Heart right ventricle (tissue), 16 donors: ENCODE measurements at regions not wholly inside any gene's neighbourhood (a gene's known extent, or its start where the extent isn't known, plus 50 kb on each side); places are given as distances from the start of the nearest gene placed in this dataset.
"Not testable (repeated sequence)": the region's sequence is repeated elsewhere in the genome, so short reads cannot be mapped to it uniquely, and the experiment has no call there.

Experiments
- ATAC-seq, 8 donors: fragments of 200-7000 bp; cut with Tn5 transposase; one replicate each; pipeline ENCODE4 v1.9.1; 2020; ENCODE audit warnings: mild to moderate bottlenecking in 8 of 8, moderate library complexity in 8 of 8, moderate number of reproducible peaks in 1 of 8
- DNase-seq, 2 donors: peaks; one replicate each; pipeline ENCODE4 v3.0.0-alpha.2; 2020
- H3K27ac ChIP-seq, 10 donors: fragments of 200-600 bp; sonication (generic) in 2 of 10; one replicate each; pipeline versions ENCODE4 v1.5.0 to v1.8.0; 2020 to 2022; ENCODE audit warnings: mild to moderate bottlenecking in 3 of 10
- H3K27me3 ChIP-seq, 7 donors: fragments of 200-600 bp; one replicate each; pipeline ENCODE4 v1.8.0; 2021 to 2022; ENCODE audit warnings: mild to moderate bottlenecking in 2 of 7
- H3K36me3 ChIP-seq, 9 donors: fragments of 200-600 bp; sonication (generic) in 1 of 9; one replicate each; pipeline versions ENCODE4 v1.5.0 to v1.8.0; 2020 to 2022; ENCODE audit warnings: mild to moderate bottlenecking in 2 of 9
- H3K4me1 ChIP-seq, 9 donors: fragments of 200-600 bp; sonication (generic) in 1 of 9; one replicate each; pipeline versions ENCODE4 v1.5.0 to v1.8.0; 2020 to 2022; ENCODE audit warnings: mild to moderate bottlenecking in 4 of 9
- H3K4me3 ChIP-seq, 10 donors: fragments of 200-600 bp; sonication (generic) in 2 of 10; one replicate each; pipeline versions ENCODE4 v1.5.0 to v1.8.0; 2020 to 2022; ENCODE audit warnings: mild to moderate bottlenecking in 7 of 10, moderate library complexity in 2 of 10
- H3K9me3 ChIP-seq, 11 donors: fragments of 200-600 bp in 10 of 11; sonication (generic) in 2 of 11; one replicate each; pipeline versions ENCODE4 v1.5.0 to v1.8.0; 2013 to 2022; ENCODE audit warnings: mild to moderate bottlenecking in 2 of 11, control low read depth in 1 of 11, moderate library complexity in 1 of 11
- CTCF ChIP-seq, 9 donors: fragments of 200-600 bp; sonication (generic) in 2 of 9; IDR thresholded peaks; one replicate each; pipeline versions ENCODE4 v1.5.0 to v1.8.0; 2021 to 2022; ENCODE audit warnings: antibody characterized with exemption in 9 of 9, mild to moderate bottlenecking in 5 of 9, moderate library complexity in 1 of 9
- WGBS, 2 donors: extraction: QIAGEN DNeasy Blood & Tissue Kit; methylation state at CpG; one replicate each; pipeline ENCODE4 v1.1.7; 2013; ENCODE audit warnings: inconsistent platforms in 1 of 2; 5-methylcytosine and 5-hydroxymethylcytosine counted together
- intact Hi-C, 10 donors: fragments of 100-400 bp; cut with DNase I; formaldehyde crosslinking; loops; one replicate each; pipeline versions ENCODE4 v1.11.1 to v1.14.2; 2022
- donor health status: Arrhythmogenic right ventricular cardiomyopathy.
- donor health status: ischemic (EF 13 %, LVEDD 7.1; RV severe dilation, severe dysfunction).
- donor health status: healthy with polysubstance abuse.
- donor health status: DM: no; HTN: yes; CAD: no.
- donor health status: DM: no; HTN: no; CAD: no.
- donor health status: ischemic (EF 25% LVEDD 6.9; RV normal size, moderate dysfunction).
- donor health status: ischemic (EF 25% LVEDD 5.7; RV mildly dilated, moderate dysfunction).
- donor health status: healthy.
- donor health status: DM: yes; HTN: yes; CAD: no.
- donor health status: Ischemic cardiomyopathy.
- donor health status: ischemic (EF 35%, LVEDD 5.7; RV mildly dilated, moderate dysfunction).
- donor health status: nonischemic (EF 11% LVEDD 7.7; RV severe dilation, severe dysfunction).
- donor health status: DM: yes; HTN: yes; CAD: no.
- donor health status: PGD.
- donor health status: ischemic (EF 29% LVEDD 5.4; RV normal size, mild dysfunction).
- donor health status: nonischemic (EF 23%, LVEDD 6.1; RV moderate dilation, normal function).

DNA sequence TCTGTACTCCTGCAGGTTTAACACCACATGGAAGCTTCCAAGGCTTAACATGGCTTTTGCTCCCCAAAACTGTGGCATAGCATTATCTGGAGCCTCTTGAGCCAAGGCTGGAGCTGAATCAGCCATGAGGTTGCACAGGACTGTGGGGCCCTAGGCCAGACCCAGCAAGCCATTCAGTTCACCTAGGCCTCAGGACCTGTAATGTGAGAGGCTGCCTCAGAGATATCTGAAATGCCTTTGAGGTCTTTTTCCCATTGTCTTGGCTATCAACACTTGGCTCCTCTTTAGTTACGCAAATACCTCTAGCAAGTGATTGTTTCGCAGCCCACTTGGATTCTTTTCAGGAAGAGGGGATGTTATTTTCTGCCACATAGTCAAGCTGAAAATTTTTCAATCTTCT is 72.0 kb downstream of the VPREB1 start:
- no peak for ATAC-seq
- no peak for DNase-seq
- 98 to 100% methylated on average over 2 of the region's 2 CpGs for WGBS, 2 donors
- intact Hi-C loops, result no loop called here
- Histone ChIP-seq H3K9me3 (no peaks in the 10 kb centered on the region), H3K27me3 (no peaks in the 10 kb centered on the region), H3K4me3 (no peak overlapping the region), H3K27ac (no peak overlapping the region), H3K4me1 (no peaks in the 10 kb centered on the region), H3K36me3 (peaks cover 0 to 69% (median 15%) of the 10 kb centered on the region in 9 donors)
- no peak for TF ChIP-seq CTCF (IDR thresholded peaks at IDR 0.05)

- Histone ChIP-seq H3K4me1 (no peaks in the 10 kb centered on the region), H3K9me3 (no peaks in the 10 kb centered on the region), H3K27ac (no peak overlapping the region), H3K27me3 (no peaks in the 10 kb centered on the region), H3K4me3 (no peak overlapping the region), H3K36me3 (peaks cover 0 to 70% (median 15%) of the 10 kb centered on the region in 9 donors)
- DNase-seq, result no peak
- no peak for TF ChIP-seq CTCF (IDR thresholded peaks at IDR 0.05)
- WGBS, 2 donors, result 94 to 97% methylated on average over 8 of the region's 8 CpGs
- intact Hi-C loops, result no loop called here
- no peak for ATAC-seq
Measured at GRCh38 chr22:22318723-22319465, 74.3 kb downstream of the VPREB1 start.

DNA sequence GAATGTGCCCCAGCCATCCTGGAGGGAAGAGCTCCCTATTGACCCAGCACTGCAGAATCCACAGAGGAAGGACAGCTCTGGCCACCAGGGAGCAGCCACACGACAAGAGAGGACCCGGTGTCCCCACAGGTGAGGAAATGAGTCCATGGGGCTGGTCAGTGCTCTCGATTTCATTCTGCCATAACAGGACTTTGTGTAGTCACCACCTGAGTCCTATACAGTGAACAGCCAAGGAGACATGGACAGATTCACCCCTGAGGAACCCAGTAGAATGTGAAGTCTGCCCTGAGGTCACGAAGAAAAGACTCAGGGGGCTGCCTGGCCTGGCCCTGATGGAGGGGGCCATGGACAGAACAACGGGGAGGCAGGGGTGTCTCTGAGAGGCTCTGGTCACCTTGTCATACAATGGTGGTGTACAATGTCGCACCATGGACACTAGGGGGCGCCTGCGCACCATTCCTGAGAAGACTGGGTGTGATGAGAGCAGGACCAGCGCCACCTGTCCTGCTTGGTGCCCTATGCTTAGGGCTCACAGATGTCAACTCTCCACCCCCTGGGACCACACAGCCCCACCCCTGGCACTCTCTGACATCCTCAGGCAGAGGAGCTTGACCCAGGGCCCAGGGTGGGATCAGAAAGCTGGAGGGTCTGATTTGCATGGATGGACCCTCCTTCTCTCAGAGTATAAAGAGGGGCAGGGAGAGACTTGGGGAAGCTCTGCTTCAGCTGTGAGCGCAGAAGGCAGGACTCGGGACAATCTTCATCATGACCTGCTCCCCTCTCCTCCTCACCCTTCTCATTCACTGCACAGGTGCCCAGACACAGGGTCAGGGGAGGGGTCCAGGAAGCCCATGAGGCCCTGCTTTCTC is 77.4 kb downstream of the VPREB1 start:
- ATAC-seq, result peak; percentile 57 to 89 (median 76)
- WGBS, 2 donors, result 37 to 39% methylated on average over 11 of the region's 11 CpGs

More for the DNA sequence above, 77.4 kb downstream of the VPREB1 start:
- peak; percentile 69 to 88 (median 81) for TF ChIP-seq CTCF (IDR thresholded peaks at IDR 0.05)
- H3K4me3 ChIP-seq, intact Hi-C loops, H3K4me1 ChIP-seq, H3K27ac ChIP-seq, H3K9me3 ChIP-seq, H3K27me3 ChIP-seq: not testable (repeated sequence)
- peak; percentile 30 to 59 for DNase-seq
- H3K36me3 ChIP-seq, result peaks cover 0 to 50% (median 5%) of the 10 kb centered on the region in 9 donors
